Transverse colon (tissue), 4 donors: ENCODE measurements at regions not wholly inside any gene's neighbourhood (a gene's known extent, or its start where the extent isn't known, plus 50 kb on each side); places are given as distances from the start of the nearest gene placed in this dataset.

ENCODE experiments used
- DNase-seq: peaks from one replicate; pipeline ENCODE4 v3.0.0-alpha.2; 2019
- H3K27ac ChIP-seq, 4 donors: fragments of 200-600 bp; sonication (generic); 2 replicates each; pipeline ENCODE4 v1.5.1; 2016 to 2018; ENCODE audit warnings: inconsistent platforms in 4 of 4
- H3K27me3 ChIP-seq: fragments of 200-600 bp; sonication (generic); 2 replicates; pipeline ENCODE4 v1.5.1; 2017; ENCODE audit warnings: inconsistent platforms
- H3K36me3 ChIP-seq, 4 donors: fragments of 200-600 bp; sonication (generic); 2 replicates each; pipeline ENCODE4 v1.5.1; 2017 to 2019; ENCODE audit warnings: inconsistent platforms in 4 of 4
- H3K4me1 ChIP-seq, 4 donors: fragments of 200-600 bp; sonication (generic); 2 replicates each; pipeline ENCODE4 v1.5.1; 2017 to 2020; ENCODE audit warnings: inconsistent platforms in 4 of 4
- H3K4me3 ChIP-seq, 4 donors: fragments of 200-600 bp; sonication (generic); 1 replicate in 1 of 4; 2 replicates in 3 of 4; pipeline versions ENCODE4 v1.5.1 to v1.6.1; 2017 to 2019; ENCODE audit warnings: inconsistent platforms in 4 of 4
- H3K9me3 ChIP-seq, 2 donors: fragments of 200-600 bp; sonication (generic); 2 replicates each; pipeline ENCODE4 v1.5.1; 2017 to 2019; ENCODE audit warnings: inconsistent platforms in 2 of 2
- EP300 ChIP-seq: sonication (generic); formaldehyde crosslinking; IDR thresholded peaks from one replicate; pipeline ENCODE4 v1.6.1; 2017; ENCODE audit warnings: antibody characterized with exemption, low read depth
- POLR2A ChIP-seq: fragments of 450-650 bp; IDR thresholded peaks from one replicate; pipeline ENCODE4 v1.6.1; 2016; ENCODE audit warnings: antibody characterized with exemption, mild to moderate bottlenecking, moderate library complexity
- POLR2AphosphoS5 ChIP-seq, 3 donors: sonication (generic); formaldehyde crosslinking; IDR thresholded peaks; one replicate each; pipeline ENCODE4 v1.6.1; 2016; ENCODE audit warnings: antibody characterized with exemption in 3 of 3
- WGBS, 2 donors: methylation state at CpG; one replicate each; pipeline ENCODE4 v1.1.5; 2018; ENCODE audit warnings: low coverage in 1 of 2; 5-methylcytosine and 5-hydroxymethylcytosine counted together
- in situ Hi-C, 4 donors: fragments of 200-750 bp; cut with MboI; loops; one replicate each; pipeline versions ENCODE4 v1.15.0 to v1.15.1; 2017; ENCODE audit warnings: low sequenced_read_pairs in 3 of 4, low pct_ligation_motif_present in 1 of 4, low pct_unique_long_range_greater_than_20kb in 1 of 4
- intact Hi-C: fragments of 100-400 bp; cut with DNase I; formaldehyde crosslinking; loops from one replicate; pipeline ENCODE4 v1.15.1; 2023; ENCODE audit warnings: low total_unique reads
- TF ChIP-seq, protein P1 (sequence below), 5 experiments: fragments of 200-600 bp in 3 of 5; fragments of 450-650 bp in 2 of 5; sonication (generic) in 3 of 5; IDR thresholded peaks; 1 replicate in 2 of 5; 2 replicates in 3 of 5; pipeline ENCODE4 v1.5.1; 2016 to 2017; ENCODE audit warnings: antibody characterized with exemption in 5 of 5, inconsistent platforms in 3 of 5, mild to moderate bottlenecking in 2 of 5, moderate library complexity in 1 of 5

DNA sequence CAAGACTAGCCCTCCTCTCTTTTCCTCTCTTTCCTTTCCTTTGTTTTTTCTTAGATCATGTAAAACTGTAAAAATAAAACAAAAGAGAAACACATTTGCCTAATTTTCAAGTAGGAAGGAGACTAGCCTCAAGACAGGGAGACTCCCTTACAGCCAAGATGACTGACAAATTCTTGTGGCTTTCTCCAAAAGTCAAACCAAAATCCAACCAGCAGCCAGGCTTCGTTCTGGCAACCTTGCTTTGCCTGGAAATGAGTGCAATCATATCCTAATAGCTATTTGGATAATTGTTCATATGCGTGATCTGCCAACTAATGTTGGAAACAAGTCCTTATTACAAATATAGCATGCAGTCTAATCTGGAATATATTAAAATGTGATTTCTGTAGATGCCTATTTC lies 868.9 kb upstream of the SOX9 start:
- Histone ChIP-seq H3K4me1 (no peaks in the 10 kb centered on the region), H3K27me3 (no peaks in the 10 kb centered on the region), H3K36me3 (no peaks in the 10 kb centered on the region), H3K9me3 (no peaks in the 10 kb centered on the region), H3K4me3 (no peak overlapping the region), H3K27ac (no peak overlapping the region)
- 55 to 65% methylated on average over 2 of the region's 2 CpGs for WGBS, 2 donors
- in situ Hi-C loops = no loop called here
- intact Hi-C loops = no loop called here
- DNase-seq = no peak
- no peak for TF ChIP-seq EP300
- no peak for TF ChIP-seq POLR2A
- TF ChIP-seq, protein P1, sequence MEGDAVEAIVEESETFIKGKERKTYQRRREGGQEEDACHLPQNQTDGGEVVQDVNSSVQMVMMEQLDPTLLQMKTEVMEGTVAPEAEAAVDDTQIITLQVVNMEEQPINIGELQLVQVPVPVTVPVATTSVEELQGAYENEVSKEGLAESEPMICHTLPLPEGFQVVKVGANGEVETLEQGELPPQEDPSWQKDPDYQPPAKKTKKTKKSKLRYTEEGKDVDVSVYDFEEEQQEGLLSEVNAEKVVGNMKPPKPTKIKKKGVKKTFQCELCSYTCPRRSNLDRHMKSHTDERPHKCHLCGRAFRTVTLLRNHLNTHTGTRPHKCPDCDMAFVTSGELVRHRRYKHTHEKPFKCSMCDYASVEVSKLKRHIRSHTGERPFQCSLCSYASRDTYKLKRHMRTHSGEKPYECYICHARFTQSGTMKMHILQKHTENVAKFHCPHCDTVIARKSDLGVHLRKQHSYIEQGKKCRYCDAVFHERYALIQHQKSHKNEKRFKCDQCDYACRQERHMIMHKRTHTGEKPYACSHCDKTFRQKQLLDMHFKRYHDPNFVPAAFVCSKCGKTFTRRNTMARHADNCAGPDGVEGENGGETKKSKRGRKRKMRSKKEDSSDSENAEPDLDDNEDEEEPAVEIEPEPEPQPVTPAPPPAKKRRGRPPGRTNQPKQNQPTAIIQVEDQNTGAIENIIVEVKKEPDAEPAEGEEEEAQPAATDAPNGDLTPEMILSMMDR (IDR thresholded peaks at IDR 0.05) = no peak

DNA sequence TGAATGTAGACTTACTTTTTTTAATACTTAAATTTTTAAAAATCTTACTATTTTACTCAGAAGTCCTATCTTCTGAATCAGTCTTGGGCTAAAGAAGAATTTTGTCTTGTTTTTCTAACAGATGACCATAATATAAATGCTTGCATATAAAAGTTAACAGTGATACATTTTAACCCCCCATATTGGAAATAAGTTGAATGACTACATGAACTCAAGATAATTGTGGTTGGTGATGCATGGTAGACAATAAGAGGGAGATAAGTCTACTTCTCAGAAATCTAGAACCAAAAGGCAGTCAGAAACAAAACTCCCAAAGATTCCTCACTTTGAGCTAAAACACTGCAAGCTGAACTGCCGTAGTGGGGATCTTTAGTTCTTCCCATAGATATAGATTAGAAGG lies 868.4 kb upstream of the SOX9 start:
- no peak overlapping the region for H3K4me3 ChIP-seq
- in situ Hi-C loops (no loop called here), intact Hi-C loops (no loop called here)
- DNase-seq = no peak
- H3K4me1 ChIP-seq = no peaks in the 10 kb centered on the region
- no peaks in the 10 kb centered on the region for H3K36me3 ChIP-seq
- no peaks in the 10 kb centered on the region for H3K27me3 ChIP-seq
- WGBS, 2 donors = 0% methylated on average over 1 of the region's 1 CpG
- no peak overlapping the region for H3K27ac ChIP-seq
- H3K9me3 ChIP-seq = no peaks in the 10 kb centered on the region
- TF ChIP-seq, protein P1 (IDR thresholded peaks at IDR 0.05) = no peak
- TF ChIP-seq EP300 = no peak

DNA sequence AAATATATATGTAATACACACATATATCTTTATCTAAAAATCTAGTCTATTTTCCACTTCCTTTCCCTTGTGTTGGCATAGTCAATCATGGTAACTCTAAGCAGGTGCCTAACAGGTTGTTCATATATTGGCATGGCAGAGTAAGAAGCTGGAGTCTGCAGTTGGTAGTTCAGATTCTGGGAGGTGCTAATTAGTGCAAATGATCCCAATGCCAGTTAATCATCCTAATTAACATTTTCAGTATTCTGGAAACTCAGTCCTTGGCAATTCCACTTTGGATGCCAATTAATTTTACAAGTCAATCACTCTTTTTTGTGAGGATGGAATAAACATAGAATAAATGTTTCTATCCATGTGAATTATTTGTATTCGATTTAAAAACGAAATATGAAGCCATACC lies 863.7 kb upstream of the SOX9 start:
- Histone ChIP-seq H3K36me3 (no peaks in the 10 kb centered on the region), H3K4me3 (no peak overlapping the region), H3K4me1 (no peaks in the 10 kb centered on the region), H3K27ac (no peak overlapping the region), H3K9me3 (no peaks in the 10 kb centered on the region), H3K27me3 (no peaks in the 10 kb centered on the region)
- no peak for DNase-seq
- WGBS, 2 donors = 83 to 84% methylated on average over 2 of the region's 2 CpGs
- in situ Hi-C loops (no loop called here), intact Hi-C loops (no loop called here)
- TF ChIP-seq POLR2A (no peak), EP300 (no peak), POLR2AphosphoS5 (IDR thresholded peaks at IDR 0.05) (no peak)
- TF ChIP-seq, protein P1 (IDR thresholded peaks at IDR 0.05) = no peak

DNA sequence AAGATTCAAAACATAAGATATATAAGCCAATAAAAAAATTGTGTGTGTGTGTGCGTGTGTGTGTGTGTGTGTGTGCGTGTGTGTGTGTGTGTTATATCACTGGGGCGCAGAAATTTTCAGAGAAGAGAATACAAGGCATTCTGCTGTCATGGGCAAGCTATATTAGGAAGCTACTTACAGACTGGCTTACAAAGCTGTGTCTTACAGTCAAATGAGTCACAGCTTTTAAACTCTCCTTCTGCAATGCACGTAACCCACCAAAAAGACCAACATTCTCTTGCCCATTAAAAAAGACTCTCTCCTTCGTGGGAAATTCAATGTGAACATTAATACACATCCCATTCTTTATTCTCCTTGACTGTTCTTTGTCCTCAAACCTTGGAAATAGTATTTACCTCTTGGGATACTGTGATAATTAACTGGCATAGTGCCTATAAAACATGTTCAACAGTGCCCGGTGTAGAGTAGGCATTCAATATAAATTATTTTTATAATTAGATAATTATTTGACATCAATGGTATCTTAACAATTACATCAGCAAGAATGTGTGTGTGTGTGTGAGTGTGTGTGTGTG lies 860.4 kb upstream of the SOX9 start:
- DNase-seq = no peak
- H3K27me3 ChIP-seq = no peaks in the 10 kb centered on the region
- H3K4me3 ChIP-seq = no peak overlapping the region
- no peak overlapping the region for H3K27ac ChIP-seq
- intact Hi-C loops = no loop called here
- H3K36me3 ChIP-seq = no peaks in the 10 kb centered on the region
- 38 to 41% methylated on average over 6 of the region's 6 CpGs for WGBS, 2 donors
- in situ Hi-C loops = no loop called here
- no peaks in the 10 kb centered on the region for H3K9me3 ChIP-seq
- TF ChIP-seq, protein P1 (IDR thresholded peaks at IDR 0.05) = no peak
- TF ChIP-seq POLR2AphosphoS5 (IDR thresholded peaks at IDR 0.05) (no peak), POLR2A (no peak), EP300 (no peak)
- H3K4me1 ChIP-seq = no peaks in the 10 kb centered on the region
